ENCODE measurements at regions not wholly inside any gene's neighbourhood (a gene's known extent, or its start where the extent isn't known, plus 50 kb on each side); places are given as distances from the start of the nearest gene placed in this dataset.

DNA sequence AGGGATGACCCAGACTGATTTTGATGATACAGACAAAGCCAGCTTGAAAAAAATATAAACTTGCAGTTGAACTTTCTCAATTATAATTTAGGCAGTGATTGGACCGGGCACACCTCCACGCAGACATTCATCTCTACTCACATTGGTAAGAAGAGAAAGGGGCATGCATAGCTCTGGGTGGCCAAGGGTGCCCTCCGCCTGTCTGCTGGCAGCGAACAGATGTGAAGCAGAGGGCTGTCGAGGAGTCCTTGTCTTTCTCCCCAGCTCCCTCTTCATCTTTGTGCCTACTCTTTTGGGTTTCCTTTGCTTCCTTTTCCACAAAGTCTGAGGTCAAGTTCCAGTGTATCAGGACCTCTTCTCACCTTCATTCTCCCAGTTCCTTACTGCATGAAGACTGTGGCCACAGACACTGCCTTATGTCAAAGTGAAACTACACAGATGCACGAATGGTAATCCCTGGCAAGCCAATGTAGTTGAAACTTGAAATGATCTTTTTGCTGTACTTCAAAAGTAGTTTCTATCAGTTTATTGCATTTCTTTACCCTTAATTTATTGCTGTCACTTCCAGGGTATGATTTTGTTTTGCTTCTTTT is 343.7 kb upstream of the SOX9 start:
- TF ChIP-seq, protein P1, sequence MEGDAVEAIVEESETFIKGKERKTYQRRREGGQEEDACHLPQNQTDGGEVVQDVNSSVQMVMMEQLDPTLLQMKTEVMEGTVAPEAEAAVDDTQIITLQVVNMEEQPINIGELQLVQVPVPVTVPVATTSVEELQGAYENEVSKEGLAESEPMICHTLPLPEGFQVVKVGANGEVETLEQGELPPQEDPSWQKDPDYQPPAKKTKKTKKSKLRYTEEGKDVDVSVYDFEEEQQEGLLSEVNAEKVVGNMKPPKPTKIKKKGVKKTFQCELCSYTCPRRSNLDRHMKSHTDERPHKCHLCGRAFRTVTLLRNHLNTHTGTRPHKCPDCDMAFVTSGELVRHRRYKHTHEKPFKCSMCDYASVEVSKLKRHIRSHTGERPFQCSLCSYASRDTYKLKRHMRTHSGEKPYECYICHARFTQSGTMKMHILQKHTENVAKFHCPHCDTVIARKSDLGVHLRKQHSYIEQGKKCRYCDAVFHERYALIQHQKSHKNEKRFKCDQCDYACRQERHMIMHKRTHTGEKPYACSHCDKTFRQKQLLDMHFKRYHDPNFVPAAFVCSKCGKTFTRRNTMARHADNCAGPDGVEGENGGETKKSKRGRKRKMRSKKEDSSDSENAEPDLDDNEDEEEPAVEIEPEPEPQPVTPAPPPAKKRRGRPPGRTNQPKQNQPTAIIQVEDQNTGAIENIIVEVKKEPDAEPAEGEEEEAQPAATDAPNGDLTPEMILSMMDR (conservative IDR thresholded peaks at IDR 0.05), result no peak
- no peak for TF ChIP-seq EZH2 (IDR thresholded peaks at IDR 0.05; ENCODE audit: low read depth)

Data from PC-9 (cell line).